Brain microvascular endothelial cell (primary cell): ENCODE measurements at regions not wholly inside any gene's neighbourhood (a gene's known extent, or its start where the extent isn't known, plus 50 kb on each side); places are given as distances from the start of the nearest gene placed in this dataset.

Source experiments
- DNase-seq: peaks from one replicate; pipeline ENCODE4 v3.0.0-alpha.2; 2020
- H3K27ac ChIP-seq: fragments of 250-450 bp; sonication (Bioruptor Pico); 2 replicates; pipeline ENCODE4 v1.5.1; 2020; ENCODE audit warnings: mild to moderate bottlenecking, moderate library complexity
- H3K27me3 ChIP-seq: fragments of 250-450 bp; sonication (Bioruptor Pico); replicated peaks from 2 replicates; pipeline ENCODE4 v1.5.1; 2020; ENCODE audit warnings: mild to moderate bottlenecking
- H3K36me3 ChIP-seq: fragments of 250-450 bp; sonication (Bioruptor Pico); replicated peaks from 2 replicates; pipeline ENCODE4 v1.5.1; 2020; ENCODE audit warnings: mild to moderate bottlenecking
- H3K4me3 ChIP-seq: 2 replicates; pipeline ENCODE4 v1.5.1; 2011; ENCODE audit warnings: low read depth, mild to moderate bottlenecking, control low read depth, low read length, moderate library complexity
- in situ Hi-C: cut with HindIII; loops from 2 replicates; pipeline ENCODE4 v1.10.0; 2017; ENCODE audit warnings: low sequenced_read_pairs, low pct_ligation_motif_present
- TF ChIP-seq, protein P1 (sequence below): IDR thresholded peaks from 2 replicates; pipeline ENCODE4 v1.5.1; 2011; ENCODE audit warnings: low read depth, mild to moderate bottlenecking, moderate library complexity, low read length, control low read depth, inconsistent platforms; ENCODE audit errors: missing control alignments

DNA sequence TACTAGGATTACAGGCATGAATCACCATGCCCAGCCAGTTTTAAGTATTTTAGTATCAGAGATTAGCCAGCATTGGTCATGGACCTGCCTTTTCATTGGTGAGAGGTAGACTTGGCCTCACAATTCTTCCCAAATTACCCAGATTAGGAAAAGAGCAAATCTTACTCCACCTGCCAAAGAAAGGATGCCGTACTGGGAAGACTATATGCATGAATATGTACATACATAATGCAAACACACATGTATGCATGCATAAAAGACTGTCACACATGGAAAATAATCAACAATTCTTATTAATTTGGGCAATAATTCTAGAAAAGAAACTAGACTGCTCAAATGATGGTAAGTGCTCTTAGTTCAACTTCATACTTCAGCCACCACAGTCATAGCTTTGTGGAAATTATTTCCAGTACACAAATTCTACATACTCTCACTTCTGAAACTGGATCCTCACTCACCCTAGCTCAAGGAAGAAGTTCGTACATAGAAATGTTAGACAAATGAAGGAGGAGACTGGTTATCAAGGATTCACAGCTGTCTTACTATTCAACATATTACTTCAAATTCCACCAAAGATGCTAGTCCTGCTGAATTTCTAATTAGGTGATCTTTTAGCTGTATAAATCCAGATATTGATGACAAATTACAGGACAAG, 73.7 kb downstream of the MINAR2 start:
- Histone ChIP-seq H3K27me3 (no peaks in the 10 kb centered on the region), H3K36me3 (no peaks in the 10 kb centered on the region), H3K27ac (no peak overlapping the region), H3K4me3 (no peak overlapping the region)
- in situ Hi-C loops, result no loop called here
- TF ChIP-seq, protein P1, sequence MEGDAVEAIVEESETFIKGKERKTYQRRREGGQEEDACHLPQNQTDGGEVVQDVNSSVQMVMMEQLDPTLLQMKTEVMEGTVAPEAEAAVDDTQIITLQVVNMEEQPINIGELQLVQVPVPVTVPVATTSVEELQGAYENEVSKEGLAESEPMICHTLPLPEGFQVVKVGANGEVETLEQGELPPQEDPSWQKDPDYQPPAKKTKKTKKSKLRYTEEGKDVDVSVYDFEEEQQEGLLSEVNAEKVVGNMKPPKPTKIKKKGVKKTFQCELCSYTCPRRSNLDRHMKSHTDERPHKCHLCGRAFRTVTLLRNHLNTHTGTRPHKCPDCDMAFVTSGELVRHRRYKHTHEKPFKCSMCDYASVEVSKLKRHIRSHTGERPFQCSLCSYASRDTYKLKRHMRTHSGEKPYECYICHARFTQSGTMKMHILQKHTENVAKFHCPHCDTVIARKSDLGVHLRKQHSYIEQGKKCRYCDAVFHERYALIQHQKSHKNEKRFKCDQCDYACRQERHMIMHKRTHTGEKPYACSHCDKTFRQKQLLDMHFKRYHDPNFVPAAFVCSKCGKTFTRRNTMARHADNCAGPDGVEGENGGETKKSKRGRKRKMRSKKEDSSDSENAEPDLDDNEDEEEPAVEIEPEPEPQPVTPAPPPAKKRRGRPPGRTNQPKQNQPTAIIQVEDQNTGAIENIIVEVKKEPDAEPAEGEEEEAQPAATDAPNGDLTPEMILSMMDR, result no peak
- no peak for DNase-seq

DNA sequence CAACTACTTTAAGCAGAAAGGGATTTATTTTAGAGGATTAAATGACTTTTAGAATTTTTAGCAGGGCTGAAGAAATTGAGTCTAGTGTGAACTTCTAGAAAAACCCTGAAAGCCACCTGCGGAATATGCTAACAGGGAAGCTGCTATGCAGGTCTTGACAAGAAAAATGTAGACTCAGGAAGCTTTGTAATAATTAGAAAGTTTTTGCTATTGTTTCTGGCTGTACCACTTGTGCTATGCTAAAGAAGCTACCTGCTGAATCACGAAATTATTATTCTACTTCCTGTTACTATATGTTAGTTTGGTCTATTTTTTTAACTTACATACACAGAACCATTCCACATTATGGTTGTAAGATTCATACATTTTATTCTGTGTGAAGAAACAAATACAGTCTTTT, 74.0 kb upstream of the CHSY3 start:
- in situ Hi-C loops, result no loop called here

DNA sequence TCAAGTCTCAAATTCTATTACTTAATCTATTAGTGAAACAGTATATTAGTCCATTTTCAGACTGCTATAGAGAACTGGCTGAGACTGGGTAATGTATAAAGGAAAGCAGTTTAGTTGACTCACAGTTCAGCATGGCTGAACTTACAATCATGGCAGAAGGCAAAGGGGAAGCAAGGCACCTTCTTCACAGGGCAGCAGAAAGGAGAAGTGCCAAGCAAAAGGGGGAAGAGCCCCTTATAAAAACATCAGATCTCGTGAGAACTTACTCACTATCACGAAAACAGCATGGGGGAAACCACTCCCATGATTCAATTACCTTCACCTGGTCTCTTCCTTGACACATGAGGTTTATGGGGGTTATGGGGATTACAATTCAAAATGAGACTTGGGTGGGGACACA, 67.9 kb upstream of the CHSY3 start:
- Histone ChIP-seq H3K4me3 (no peak overlapping the region), H3K27ac (no peak overlapping the region), H3K36me3 (no peaks in the 10 kb centered on the region), H3K27me3 (no peaks in the 10 kb centered on the region)
- DNase-seq, result no peak
- in situ Hi-C loops, result no loop called here
- TF ChIP-seq, protein P1, result no peak

More for the DNA sequence above, 74.0 kb upstream of the CHSY3 start:
- no peaks in the 10 kb centered on the region for H3K36me3 ChIP-seq
- no peak overlapping the region for H3K4me3 ChIP-seq
- H3K27me3 ChIP-seq, result no peaks in the 10 kb centered on the region
- DNase-seq, result no peak
- TF ChIP-seq, protein P1, result no peak
- H3K27ac ChIP-seq, result no peak overlapping the region

DNA sequence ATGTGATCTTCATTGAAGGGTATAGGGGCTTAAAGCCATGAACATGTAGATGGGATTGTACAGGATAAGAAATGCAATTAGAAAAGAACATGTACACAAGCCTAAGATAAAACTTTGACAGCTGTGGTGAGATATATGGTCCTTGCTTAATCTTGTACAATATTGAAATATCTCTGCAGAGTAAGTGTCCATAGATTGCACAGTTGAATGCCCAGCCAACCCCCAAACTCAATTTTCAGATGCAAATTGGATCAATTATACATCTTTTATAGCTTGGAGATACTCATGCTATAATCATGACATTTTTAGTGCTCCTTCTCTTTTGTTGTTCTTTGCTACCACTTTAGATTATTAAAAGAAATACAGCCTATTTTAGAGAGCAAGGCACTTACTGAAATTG, 59.5 kb upstream of the CHSY3 start:
- no peak for DNase-seq
- Histone ChIP-seq H3K27ac (no peak overlapping the region), H3K4me3 (no peak overlapping the region), H3K36me3 (no peaks in the 10 kb centered on the region), H3K27me3 (no peaks in the 10 kb centered on the region)
- in situ Hi-C loops, result no loop called here
- TF ChIP-seq, protein P1, result no peak

DNA sequence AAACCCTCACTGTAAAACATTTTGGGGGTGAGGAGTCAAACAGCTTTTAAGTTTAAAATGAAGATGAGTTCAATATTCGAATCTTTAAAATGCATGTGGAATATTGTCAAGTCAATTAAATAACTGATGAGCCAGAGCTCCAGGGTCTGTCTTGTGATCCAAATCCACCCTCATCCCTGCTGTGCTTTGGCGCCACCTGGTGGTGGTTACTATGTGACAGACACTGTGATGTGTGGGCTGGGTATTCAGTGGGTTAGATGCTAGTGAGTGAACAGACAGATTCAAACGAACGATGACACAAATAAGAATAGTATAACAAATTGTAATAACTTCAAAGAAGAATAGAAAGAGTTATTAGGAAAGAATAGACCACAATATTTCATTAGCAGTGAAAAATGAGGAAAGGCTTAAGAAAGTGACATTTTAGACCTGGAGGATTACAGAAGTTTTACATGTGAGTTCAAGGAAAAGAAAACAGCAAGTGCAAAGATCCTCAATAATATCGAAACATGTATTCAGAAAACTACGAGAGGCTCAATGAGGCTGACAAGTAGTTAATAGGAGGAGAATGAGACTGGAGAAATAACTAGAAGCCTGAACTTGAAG, 51.4 kb upstream of the CHSY3 start:
- DNase-seq, result peak; percentile 74
- H3K36me3 ChIP-seq, result no peaks in the 10 kb centered on the region
- no peak overlapping the region for H3K4me3 ChIP-seq
- H3K27ac ChIP-seq, result no peak overlapping the region
- TF ChIP-seq, protein P1, result peak; percentile 99
- no peaks in the 10 kb centered on the region for H3K27me3 ChIP-seq
- in situ Hi-C loops, result no loop called here

DNA sequence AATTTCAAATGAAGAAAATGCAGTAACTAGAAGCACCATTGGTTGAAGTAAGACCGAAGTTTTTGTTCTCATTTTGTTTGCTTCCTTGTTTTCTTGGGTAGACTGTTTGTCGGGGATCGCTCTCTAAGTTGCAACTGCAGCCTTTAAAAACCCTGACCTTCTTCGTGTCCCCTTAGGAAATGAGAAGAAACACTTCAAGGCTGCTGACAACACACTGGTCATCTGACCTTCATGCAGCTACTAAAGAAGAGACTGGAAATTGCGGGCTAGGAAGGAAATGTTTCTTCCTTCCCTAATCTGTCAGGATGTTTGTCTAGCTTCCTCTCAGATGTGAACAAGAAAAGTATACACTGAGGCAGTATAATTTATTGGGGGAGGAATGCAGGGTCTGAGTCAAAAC, 50.7 kb upstream of the CHSY3 start:
- no peaks in the 10 kb centered on the region for H3K36me3 ChIP-seq
- H3K27me3 ChIP-seq, result no peaks in the 10 kb centered on the region
- H3K4me3 ChIP-seq, result no peak overlapping the region
- no peak for DNase-seq
- in situ Hi-C loops, result no loop called here
- no peak overlapping the region for H3K27ac ChIP-seq
- TF ChIP-seq, protein P1, result no peak
